ENCODE measurements at regions not wholly inside any gene's neighbourhood (a gene's known extent, or its start where the extent isn't known, plus 50 kb on each side); places are given as distances from the start of the nearest gene placed in this dataset.
A peak's percentile ranks its signal among the peaks of the same experiment; 100 is the strongest.

DNA sequence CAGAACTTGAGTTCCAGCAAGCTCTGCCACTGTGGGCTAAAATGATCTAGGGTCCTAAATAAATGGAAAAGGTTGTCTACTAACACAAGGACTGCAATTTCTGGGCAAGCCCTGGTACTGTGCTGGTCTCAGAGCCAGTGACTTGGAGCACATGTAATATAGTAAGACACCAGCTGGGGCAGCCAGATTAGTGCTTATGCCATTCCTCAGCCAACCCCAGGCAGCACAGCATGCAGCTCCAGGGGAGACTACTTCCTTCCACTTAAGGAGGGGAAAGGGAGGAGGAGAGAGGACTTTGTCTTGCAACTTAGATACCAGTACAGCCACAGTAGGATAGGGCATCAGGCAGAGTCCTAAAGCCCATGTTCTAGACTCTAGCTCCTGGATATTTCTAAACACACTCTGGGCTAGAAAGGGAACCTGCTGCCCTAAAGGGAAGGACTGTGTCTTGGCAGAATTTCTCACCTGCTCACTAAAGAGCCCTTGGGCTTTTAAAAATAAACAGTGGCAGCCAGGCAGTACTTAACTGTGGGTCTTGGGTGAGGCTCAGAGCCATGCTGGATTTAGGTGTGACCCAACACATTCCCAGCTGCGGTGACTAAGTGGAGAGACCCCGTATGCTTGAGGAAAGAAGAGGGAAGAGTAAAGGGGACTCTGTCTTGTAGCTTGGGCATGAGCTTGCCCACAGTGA, 223.7 kb upstream of the BCHE start:
- Histone ChIP-seq H2AFZ (replicated peaks) (peak overlapping the region; percentile 19), H3K36me3 (no peaks in the 10 kb centered on the region), H3K9ac (no peak overlapping the region), H3K4me1 (no peaks in the 10 kb centered on the region), H3K4me2 (no peak overlapping the region), H3F3A (ENCODE audit: low read depth) (no peaks in the 10 kb centered on the region), H3K79me2 (ENCODE audit: low read depth) (no peaks in the 10 kb centered on the region), H4K20me1 (ENCODE audit: low read depth) (no peaks in the 10 kb centered on the region), H3K27ac (no peak overlapping the region), H3K4me3 (no peak overlapping the region), H3K9me3 (ENCODE audit: low read depth) (no peaks in the 10 kb centered on the region), H3K27me3 (no peaks in the 10 kb centered on the region)
- H3K9me3 Mint-ChIP-seq, result no peaks in the 10 kb centered on the region
- no peaks in the 10 kb centered on the region for H3K27me3 Mint-ChIP-seq (ENCODE audit: insufficient read depth, low read depth)
- no peak overlapping the region for H3K27ac Mint-ChIP-seq
- H3K4me1 Mint-ChIP-seq, result no peaks in the 10 kb centered on the region
- no peak overlapping the region for H3K4me3 Mint-ChIP-seq
- H3K36me3 Mint-ChIP-seq, result no peaks in the 10 kb centered on the region
- TF ChIP-seq EZH2phosphoT487 (IDR thresholded peaks at IDR 0.05) (no peak), EZH2 (IDR thresholded peaks at IDR 0.05) (no peak), CTCF (IDR thresholded peaks at IDR 0.05) (no peak)
- peak; percentile 12 for DNase-seq (ENCODE audit: low spot score)

DNA sequence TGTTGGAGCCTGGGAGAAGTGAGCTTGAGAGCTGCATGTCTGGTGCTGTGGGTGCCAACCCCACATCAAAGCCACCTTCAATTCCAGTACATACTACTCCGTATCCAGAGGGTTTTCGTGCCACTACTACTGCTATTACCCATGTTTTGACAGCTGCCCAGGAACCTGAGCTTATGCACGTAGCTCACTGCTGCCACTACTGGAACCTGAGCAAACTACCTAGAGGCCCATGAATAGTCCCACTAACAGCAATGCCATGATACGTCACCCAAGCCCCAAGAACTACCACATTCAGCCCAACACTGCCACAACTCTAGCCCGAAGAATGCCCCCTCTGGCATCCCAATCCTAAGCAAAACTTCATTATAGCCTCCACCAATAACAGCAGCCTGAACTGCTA, 215.2 kb upstream of the BCHE start:
- no peaks in the 10 kb centered on the region for H4K20me1 ChIP-seq (ENCODE audit: low read depth)
- H3K9me3 ChIP-seq (ENCODE audit: low read depth), result no peaks in the 10 kb centered on the region
- H3K4me1 ChIP-seq, result no peaks in the 10 kb centered on the region
- no peak overlapping the region for H3K9ac ChIP-seq
- no peak overlapping the region for H2AFZ ChIP-seq (replicated peaks)
- peak; percentile 27 for DNase-seq (ENCODE audit: low spot score)
- no peak overlapping the region for H3K27ac ChIP-seq
- H3K9me3 Mint-ChIP-seq, result no peaks in the 10 kb centered on the region
- no peaks in the 10 kb centered on the region for H3K79me2 ChIP-seq (ENCODE audit: low read depth)
- H3K4me2 ChIP-seq, result no peak overlapping the region
- peaks cover 3% of the 10 kb centered on the region for H3K4me1 Mint-ChIP-seq
- H3K36me3 ChIP-seq, result no peaks in the 10 kb centered on the region
- no peaks in the 10 kb centered on the region for H3F3A ChIP-seq (ENCODE audit: low read depth)
- TF ChIP-seq CTCF (IDR thresholded peaks at IDR 0.05), result peak; percentile 37
- TF ChIP-seq EZH2phosphoT487 (IDR thresholded peaks at IDR 0.05), result no peak
- no peak for TF ChIP-seq EZH2 (IDR thresholded peaks at IDR 0.05)
- no peak overlapping the region for H3K4me3 ChIP-seq
- H3K27me3 ChIP-seq, result no peaks in the 10 kb centered on the region
- H3K36me3 Mint-ChIP-seq, result no peaks in the 10 kb centered on the region
- peaks cover 3% of the 10 kb centered on the region for H3K27me3 Mint-ChIP-seq (ENCODE audit: insufficient read depth, low read depth)
- H3K27ac Mint-ChIP-seq, result no peak overlapping the region
- H3K4me3 Mint-ChIP-seq, result no peak overlapping the region

DNA sequence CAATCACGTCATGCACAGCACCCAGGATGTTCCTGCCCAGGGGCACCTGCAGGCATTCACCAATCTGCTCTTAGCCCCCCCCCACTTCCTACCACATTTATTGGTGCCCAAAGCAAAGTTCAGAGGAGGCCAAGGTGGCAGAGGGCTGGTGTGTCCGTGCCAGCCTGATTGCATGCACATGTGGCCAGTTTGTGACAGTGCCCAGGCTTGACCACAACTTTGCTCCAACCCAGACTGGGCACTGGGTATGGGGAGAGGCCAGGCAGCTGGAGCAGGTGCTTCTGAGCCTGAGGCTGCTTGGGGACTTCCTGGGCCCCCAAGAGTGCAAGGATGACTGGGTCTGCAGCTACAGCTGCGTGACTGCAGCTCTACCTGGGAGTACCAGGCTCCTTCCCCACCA, 192.3 kb upstream of the BCHE start:
- H3K79me2 ChIP-seq (ENCODE audit: low read depth), result no peaks in the 10 kb centered on the region
- no peak overlapping the region for H3K9ac ChIP-seq
- no peaks in the 10 kb centered on the region for H3F3A ChIP-seq (ENCODE audit: low read depth)
- H3K36me3 Mint-ChIP-seq, result no peaks in the 10 kb centered on the region
- no peaks in the 10 kb centered on the region for H3K27me3 ChIP-seq
- peaks cover 9% of the 10 kb centered on the region for H3K9me3 Mint-ChIP-seq
- H3K4me3 Mint-ChIP-seq, result no peak overlapping the region
- no peaks in the 10 kb centered on the region for H3K36me3 ChIP-seq
- no peak overlapping the region for H2AFZ ChIP-seq (replicated peaks)
- H3K27ac ChIP-seq, result no peak overlapping the region
- no peak overlapping the region for H3K4me3 ChIP-seq
- peaks cover 4% of the 10 kb centered on the region for H3K27me3 Mint-ChIP-seq (ENCODE audit: insufficient read depth, low read depth)
- TF ChIP-seq CTCF (IDR thresholded peaks at IDR 0.05) (no peak), EZH2 (IDR thresholded peaks at IDR 0.05) (no peak), EZH2phosphoT487 (IDR thresholded peaks at IDR 0.05) (no peak)
- H3K4me1 Mint-ChIP-seq, result no peaks in the 10 kb centered on the region
- H3K4me1 ChIP-seq, result no peaks in the 10 kb centered on the region
- H3K4me2 ChIP-seq, result no peak overlapping the region
- no peaks in the 10 kb centered on the region for H4K20me1 ChIP-seq (ENCODE audit: low read depth)
- no peak for DNase-seq (ENCODE audit: low spot score)
- H3K9me3 ChIP-seq (ENCODE audit: low read depth), result no peaks in the 10 kb centered on the region
- no peak overlapping the region for H3K27ac Mint-ChIP-seq
